ENCODE measurements at regions not wholly inside any gene's neighbourhood (a gene's known extent, or its start where the extent isn't known, plus 50 kb on each side); places are given as distances from the start of the nearest gene placed in this dataset.

GRCh38 chr13:105740739-105741138 lies 794.7 kb downstream of the EFNB2 start:
- TF ChIP-seq CTCF (IDR thresholded peaks at IDR 0.05; ENCODE audit: poor library complexity) = no peak
- TF ChIP-seq EZH2phosphoT487 (IDR thresholded peaks at IDR 0.05; ENCODE audit: low read depth, severe bottlenecking, unreplicated experiment) = no peak

Measured in hepatocyte (in vitro differentiated cells).